Glutamatergic neuron (in vitro differentiated cells): ENCODE measurements at regions not wholly inside any gene's neighbourhood (a gene's known extent, or its start where the extent isn't known, plus 50 kb on each side); places are given as distances from the start of the nearest gene placed in this dataset.

Experiments
- DNase-seq: peaks from one replicate; pipeline ENCODE4 v3.0.0; 2022
- H3K27ac Mint-ChIP-seq: one replicate; pipeline ENCODE4 v1.8.0; 2020; ENCODE audit warnings: mild to moderate bottlenecking, mixed read lengths, inconsistent platforms; ENCODE audit not compliant: unreplicated experiment
- H3K27me3 Mint-ChIP-seq: one replicate; pipeline ENCODE4 v1.8.0; 2020; ENCODE audit warnings: mild to moderate bottlenecking, moderate library complexity, mixed read lengths, inconsistent platforms; ENCODE audit not compliant: unreplicated experiment
- H3K36me3 Mint-ChIP-seq: one replicate; pipeline ENCODE4 v1.8.0; 2020; ENCODE audit warnings: mild to moderate bottlenecking, mixed read lengths, inconsistent platforms; ENCODE audit not compliant: unreplicated experiment
- H3K4me1 Mint-ChIP-seq: one replicate; pipeline ENCODE4 v1.8.0; 2020; ENCODE audit warnings: mild to moderate bottlenecking, low read depth, mixed read lengths, inconsistent platforms; ENCODE audit not compliant: unreplicated experiment
- H3K4me3 Mint-ChIP-seq: one replicate; pipeline ENCODE4 v1.8.0; 2020; ENCODE audit warnings: mild to moderate bottlenecking, mixed read lengths, inconsistent platforms; ENCODE audit not compliant: unreplicated experiment
- H3K9me3 Mint-ChIP-seq: one replicate; pipeline ENCODE4 v1.8.0; 2020; ENCODE audit warnings: mild to moderate bottlenecking, moderate library complexity, mixed read lengths, inconsistent platforms; ENCODE audit not compliant: unreplicated experiment
- CTCF ChIP-seq: fragments of 200-600 bp; sonication (generic); IDR thresholded peaks from one replicate; pipeline ENCODE4 v1.5.0; 2021; ENCODE audit not compliant: partially characterized antibody, unreplicated experiment

GRCh38 chr2:147449323-147449991 is 395.4 kb upstream of the ACVR2A start:
- Mint-ChIP-seq H3K4me3 (peak overlapping the region; percentile 1), H3K36me3 (no peaks in the 10 kb centered on the region), H3K27ac (peak overlapping the region; percentile 74), H3K4me1 (peaks cover 33% of the 10 kb centered on the region), H3K9me3 (no peaks in the 10 kb centered on the region), H3K27me3 (peaks cover 2% of the 10 kb centered on the region)
- no peak for TF ChIP-seq CTCF
- no peak for DNase-seq

GRCh38 chr2:147442816-147443215 is 402.0 kb upstream of the ACVR2A start:
- Mint-ChIP-seq H3K9me3 (no peaks in the 10 kb centered on the region), H3K36me3 (no peaks in the 10 kb centered on the region), H3K4me3 (no peak overlapping the region), H3K4me1 (peaks cover 7% of the 10 kb centered on the region), H3K27me3 (no peaks in the 10 kb centered on the region), H3K27ac (no peak overlapping the region)
- no peak for TF ChIP-seq CTCF
- DNase-seq, result no peak

- H3K27me3 Mint-ChIP-seq, result no peaks in the 10 kb centered on the region
- no peak overlapping the region for H3K4me3 Mint-ChIP-seq
- peaks cover 7% of the 10 kb centered on the region for H3K4me1 Mint-ChIP-seq
- H3K9me3 Mint-ChIP-seq, result no peaks in the 10 kb centered on the region
- TF ChIP-seq CTCF, result no peak
- no peak for DNase-seq
- no peak overlapping the region for H3K27ac Mint-ChIP-seq
- no peaks in the 10 kb centered on the region for H3K36me3 Mint-ChIP-seq
Observed at GRCh38 chr2:147441182-147441581, 403.6 kb upstream of the ACVR2A start.

- no peaks in the 10 kb centered on the region for H3K9me3 Mint-ChIP-seq
- H3K27ac Mint-ChIP-seq, result no peak overlapping the region
- TF ChIP-seq CTCF, result no peak
- H3K36me3 Mint-ChIP-seq, result no peaks in the 10 kb centered on the region
- no peaks in the 10 kb centered on the region for H3K27me3 Mint-ChIP-seq
- no peak overlapping the region for H3K4me3 Mint-ChIP-seq
- peaks cover 7% of the 10 kb centered on the region for H3K4me1 Mint-ChIP-seq
- no peak for DNase-seq
Observed at GRCh38 chr2:147440734-147441133, 404.1 kb upstream of the ACVR2A start.

GRCh38 chr2:147439986-147440385 is 404.8 kb upstream of the ACVR2A start:
- no peak for TF ChIP-seq CTCF
- Mint-ChIP-seq H3K4me3 (no peak overlapping the region), H3K4me1 (peaks cover 7% of the 10 kb centered on the region), H3K36me3 (no peaks in the 10 kb centered on the region), H3K9me3 (no peaks in the 10 kb centered on the region), H3K27me3 (no peaks in the 10 kb centered on the region), H3K27ac (no peak overlapping the region)
- no peak for DNase-seq
